Stimulated activated CD8-positive, alpha-beta memory T cell treated with anti-CD3 and anti-CD28 coated beads, Interleukin-12 subunit alpha, Interleukin-12 subunit beta, amount 100 ng/mL, for 24 hours (primary cell): ENCODE measurements at regions not wholly inside any gene's neighbourhood (a gene's known extent, or its start where the extent isn't known, plus 50 kb on each side); places are given as distances from the start of the nearest gene placed in this dataset.

Source experiments
- DNase-seq: peaks from one replicate; pipeline ENCODE4 v3.0.0-alpha.2; 2020; ENCODE audit errors: extremely low read depth

DNA sequence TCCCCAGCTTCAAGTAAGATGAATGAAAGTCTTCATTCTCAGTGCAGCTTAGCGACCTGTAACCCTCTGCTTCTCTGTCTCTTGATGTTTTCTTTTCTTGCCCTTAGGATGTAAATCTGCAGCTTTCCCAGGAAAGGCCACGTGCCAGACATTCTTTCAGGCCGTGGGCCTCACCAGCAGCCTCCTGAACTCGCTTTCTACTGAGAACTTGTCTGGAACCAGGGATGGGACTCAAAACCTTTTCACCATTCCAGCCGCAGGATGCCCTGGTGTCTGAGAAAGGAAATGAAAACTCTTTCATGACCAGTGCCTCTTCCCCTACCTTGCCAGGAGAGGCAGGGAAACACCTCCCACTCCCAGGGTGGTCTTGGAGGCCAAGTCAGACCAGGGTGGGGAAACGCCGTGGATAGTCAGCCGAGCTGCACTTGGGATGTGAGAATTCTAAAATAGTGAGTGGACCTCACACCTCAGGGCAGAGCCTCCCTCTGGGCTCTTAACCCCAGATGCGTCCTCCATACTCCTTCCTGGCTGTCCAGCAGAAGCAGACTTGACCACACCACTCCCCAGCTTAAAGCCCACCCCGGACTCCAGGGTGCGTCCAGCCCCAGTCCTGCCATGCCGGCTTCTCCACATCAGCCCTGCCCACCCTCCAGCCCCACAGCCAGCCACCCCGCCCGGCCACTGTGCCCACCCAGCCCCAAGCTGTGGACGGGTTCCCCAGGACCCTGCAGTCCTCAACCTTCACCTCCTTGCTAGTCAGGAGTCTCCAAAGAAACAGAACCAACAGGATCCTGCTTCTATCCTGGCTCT lies 115.5 kb downstream of the TWIST2 start:
- DNase-seq: no peak

DNA sequence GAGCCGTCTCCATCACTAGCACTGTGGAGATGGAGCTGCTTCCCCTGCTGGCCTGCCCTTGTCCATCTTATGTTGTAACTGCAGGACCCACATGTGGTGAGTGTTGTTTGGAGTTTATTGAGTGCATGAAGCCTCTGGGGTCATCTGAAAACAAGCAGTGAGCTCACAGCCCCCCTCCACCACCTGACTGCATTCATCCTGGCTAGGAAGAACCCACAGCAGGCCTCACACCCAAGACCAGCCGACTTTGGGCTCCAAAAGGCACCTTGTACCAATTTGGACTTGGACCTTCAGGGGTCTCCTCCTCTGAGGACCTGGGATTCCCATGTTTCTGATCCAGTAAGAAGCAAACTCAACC lies 116.1 kb downstream of the TWIST2 start:
- no peak for DNase-seq

DNA sequence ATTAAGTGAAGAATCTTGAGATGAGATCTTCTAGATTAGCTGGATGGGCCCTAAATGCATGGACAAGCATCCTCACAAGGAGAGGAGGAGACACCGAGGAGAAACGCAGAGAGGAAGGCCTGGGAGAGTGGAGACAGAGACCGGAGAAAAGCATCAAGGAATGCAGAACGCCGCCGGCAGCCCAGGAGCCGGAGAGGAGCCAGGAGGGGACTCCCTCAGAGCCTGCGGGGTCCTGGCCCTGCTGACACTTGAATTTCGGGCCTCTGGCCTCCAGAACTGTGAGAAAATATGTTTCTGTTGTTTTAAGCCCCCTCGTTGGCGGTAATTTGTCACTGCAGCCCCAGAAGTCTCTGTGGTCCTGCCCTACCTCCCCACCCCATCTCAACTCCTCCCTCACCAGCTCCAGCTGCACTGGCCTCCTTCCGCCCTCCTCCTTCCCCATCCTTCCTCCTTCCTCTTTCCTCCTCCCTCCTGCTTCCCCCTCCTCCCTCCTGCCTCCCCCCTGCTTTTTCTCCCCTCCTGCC lies 116.7 kb downstream of the TWIST2 start:
- no peak for DNase-seq

DNA sequence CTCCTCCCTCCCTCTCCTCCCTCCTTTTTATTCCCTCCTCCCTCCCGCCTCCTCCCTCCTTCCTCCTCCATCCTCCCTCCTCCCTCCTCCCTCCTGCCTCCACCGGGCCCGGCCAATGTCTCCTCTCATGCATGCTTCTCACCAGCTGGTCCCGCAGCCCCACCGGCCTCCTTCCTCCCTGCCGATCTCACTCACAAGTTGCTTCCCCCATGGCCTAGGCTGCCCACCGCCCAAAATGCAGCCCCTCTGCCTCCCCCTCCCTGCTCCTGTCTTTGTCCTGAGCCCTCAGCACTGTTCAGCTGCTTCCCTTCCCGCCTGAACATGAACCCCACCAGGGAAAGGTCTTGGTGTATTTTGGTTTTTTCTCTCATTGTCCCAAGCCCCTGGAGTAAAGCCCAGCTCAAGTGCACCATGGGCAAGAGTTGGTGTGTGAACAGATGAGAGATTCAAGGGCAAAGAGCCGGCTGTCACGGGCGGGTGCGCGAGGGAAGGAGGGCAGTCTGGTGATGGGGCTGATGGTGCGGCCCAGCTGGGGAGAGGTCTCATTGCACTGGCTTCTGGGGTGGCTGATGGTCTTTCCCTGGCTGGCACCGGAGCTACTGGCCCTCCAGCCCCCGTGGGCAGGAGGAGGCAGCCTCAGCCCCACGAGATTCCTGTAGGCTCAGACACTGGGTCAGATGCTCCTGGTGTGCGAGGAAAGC lies 117.6 kb downstream of the TWIST2 start:
- no peak for DNase-seq

DNA sequence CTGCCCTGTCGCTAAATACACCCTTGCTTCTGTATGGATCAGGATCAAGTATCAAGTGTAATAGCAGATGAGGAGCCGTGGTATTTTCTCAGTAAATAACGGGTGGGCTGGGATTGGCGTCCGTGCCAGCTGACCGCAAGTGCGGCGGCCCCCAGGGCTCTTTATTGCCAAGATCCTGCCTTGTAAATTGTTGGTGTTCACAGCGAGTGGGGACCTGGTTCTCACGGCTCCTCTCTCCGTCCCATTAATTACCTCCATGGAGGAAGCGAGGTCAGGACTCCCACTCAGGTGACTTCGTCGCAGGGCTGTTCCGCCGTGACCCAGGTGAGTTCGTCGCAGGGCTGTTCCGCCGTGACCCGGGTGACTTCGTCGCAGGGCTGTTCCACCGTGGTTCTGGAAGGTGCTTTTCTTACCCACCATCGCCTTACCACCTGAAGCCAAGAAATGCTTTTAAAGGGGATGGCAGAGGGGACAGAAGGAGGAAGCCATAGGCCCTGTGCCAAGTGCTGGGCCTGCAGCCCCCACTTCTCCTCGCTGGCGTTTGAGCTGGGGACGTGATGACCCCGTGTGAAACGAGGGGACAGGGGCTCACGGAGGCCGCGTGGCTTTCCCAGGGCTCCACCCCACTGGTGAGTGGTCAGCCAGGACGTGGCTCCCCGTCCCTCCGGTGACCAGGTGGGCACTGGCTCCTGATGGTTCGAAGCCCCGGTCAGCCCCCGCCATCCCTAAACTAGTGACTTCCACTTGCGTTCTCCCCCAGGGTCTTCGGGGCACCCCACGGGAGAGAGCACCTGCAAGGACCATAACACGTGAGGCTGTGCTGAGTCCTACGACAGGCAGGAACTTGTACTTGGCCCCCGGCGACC lies 118.4 kb downstream of the TWIST2 start:
- no peak for DNase-seq

DNA sequence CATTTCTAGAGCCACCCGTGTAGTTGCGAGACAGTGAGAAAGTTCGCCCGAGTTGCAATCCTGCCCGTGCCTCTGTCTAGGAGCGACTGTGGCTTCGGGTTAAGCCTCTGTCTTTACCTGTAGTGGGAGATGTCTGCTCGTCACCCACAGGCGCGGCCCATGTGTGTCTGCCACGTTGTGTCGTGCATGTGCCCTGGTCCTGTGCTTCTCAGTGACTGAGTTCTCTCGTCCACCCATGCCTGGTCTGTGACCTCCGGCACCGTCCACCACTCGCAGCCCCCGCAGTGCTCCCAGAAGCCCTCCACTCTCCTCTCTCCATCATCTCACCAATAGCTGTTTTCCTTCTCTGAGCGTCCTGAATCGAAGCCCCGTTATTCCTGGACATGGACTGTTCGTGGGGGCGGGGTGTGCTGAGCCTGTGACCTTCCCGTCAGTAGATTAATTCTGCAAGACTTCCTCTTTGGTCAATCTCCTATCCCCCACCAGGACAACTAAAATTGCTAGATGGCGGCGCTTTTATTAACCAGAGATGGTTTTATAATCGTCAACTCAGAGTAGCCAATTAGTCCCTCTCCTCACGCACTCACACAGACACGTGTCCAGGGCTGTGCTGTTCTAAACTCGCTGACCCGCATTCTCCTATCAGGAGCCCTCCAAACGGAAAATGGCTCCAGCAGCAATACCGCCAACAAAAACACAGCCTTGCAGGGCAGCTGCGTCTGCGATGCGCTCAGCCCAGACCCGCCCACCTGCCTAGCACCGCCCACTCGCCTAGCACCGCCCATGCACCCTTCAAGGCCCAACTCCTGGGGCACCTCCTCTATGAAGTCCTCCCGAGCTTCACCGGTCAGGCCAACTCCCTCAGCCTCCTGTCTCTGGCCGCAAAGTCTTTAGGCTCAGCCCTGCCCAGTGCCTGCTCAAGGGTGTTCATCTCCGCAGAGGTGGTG lies 119.4 kb downstream of the TWIST2 start:
- DNase-seq: no peak

DNA sequence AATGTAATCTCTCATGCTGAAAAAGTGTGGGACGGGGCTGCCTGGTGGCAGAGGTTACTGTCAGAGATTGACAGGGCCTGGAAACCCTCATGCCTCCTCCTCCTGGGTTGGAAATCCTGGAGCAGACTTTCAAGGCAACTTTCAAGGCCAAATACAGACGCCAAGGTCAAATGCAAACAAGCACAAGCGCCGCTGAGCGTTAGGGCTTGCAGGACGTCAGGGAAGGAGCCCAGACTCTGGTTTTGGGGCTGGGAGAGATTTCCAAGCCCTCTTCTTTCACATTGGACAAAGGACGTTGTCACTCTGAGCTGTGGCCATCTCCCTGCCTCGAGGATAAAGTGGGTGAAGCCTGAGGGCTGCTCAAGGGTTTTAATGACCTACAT lies 120.1 kb downstream of the TWIST2 start:
- DNase-seq: no peak

DNA sequence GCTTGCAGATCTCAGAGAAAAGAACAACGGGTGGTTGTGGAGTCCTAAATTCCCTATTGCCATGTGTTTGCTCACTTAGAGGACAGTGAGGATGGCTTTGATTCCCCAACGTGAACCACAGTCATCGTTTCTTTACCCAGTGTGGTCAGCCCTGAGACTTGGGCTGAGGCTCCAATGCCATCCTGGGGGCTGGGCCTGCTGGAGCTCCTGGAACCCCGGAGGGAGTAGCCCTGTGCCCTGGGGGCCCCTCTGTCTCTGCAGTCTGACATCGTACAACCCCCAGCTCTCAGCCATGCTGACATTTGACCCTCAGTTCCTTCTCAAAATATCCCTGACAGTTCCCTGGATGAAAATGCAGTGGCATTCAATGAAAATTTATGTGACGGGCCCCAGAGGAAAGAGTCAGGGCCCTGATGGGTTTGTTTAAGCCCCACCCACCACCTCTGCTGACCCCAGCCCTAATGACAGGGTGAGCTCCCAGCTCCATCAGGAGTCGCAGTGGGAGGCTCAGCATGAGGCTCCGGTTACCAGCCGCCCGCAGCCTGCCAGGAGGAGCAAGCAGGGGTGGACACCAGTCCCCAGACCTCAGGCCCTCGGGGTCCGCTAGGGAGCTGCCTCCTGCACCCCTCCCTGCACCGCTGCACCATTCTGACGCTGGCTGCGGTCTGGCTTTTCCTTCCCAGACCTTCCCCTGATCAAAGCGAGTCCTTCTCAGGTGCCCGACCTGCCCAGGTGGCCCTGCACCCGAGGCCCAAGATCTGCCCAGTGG lies 120.9 kb downstream of the TWIST2 start:
- DNase-seq: no peak

DNA sequence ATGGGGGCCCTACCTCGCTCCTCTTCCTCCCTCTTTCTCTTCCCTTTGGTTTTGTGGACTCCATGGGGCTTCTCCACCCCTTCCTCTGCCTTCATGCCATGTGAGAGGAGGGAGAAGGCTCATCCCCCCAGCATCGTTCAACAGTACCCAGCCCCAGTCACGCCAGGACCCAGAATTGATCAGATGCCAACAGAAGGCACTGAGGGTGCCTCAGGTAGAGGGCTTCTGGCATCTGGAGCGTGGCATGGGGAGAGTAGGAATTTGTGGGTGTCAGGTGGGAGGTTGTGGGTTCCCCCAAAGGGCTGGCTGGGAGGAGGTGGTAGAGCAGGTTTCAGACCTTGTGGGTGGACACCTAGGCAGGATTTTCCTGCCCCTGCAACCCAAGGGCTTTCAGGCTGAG lies 122.0 kb downstream of the TWIST2 start:
- DNase-seq: no peak

DNA sequence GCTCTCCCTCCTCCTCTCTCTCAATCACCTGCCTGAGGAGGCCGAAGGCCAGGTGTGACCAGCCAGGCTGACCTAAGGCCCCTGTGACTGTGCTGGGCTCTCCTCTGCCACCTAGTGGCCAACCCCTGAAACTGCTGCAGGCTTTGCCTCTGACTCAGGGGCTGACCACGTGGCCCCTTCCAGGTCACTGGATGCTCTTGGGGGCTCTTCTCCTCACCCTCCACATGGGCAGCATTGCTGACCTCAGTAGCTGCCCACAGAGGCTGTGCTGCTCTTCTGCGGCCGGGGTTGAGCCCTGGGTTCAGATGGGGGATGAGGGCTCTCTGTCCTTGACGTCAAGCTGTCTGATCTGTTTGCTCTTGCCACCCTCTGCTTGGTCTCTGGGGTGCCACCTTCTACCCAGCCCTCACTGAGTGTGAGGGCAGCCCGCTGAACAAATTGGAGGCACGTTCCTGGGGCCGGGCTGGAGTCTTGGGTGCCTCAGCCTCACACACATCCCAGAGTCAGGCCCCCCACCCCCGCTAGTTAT lies 122.7 kb downstream of the TWIST2 start:
- peak; percentile 3 for DNase-seq

DNA sequence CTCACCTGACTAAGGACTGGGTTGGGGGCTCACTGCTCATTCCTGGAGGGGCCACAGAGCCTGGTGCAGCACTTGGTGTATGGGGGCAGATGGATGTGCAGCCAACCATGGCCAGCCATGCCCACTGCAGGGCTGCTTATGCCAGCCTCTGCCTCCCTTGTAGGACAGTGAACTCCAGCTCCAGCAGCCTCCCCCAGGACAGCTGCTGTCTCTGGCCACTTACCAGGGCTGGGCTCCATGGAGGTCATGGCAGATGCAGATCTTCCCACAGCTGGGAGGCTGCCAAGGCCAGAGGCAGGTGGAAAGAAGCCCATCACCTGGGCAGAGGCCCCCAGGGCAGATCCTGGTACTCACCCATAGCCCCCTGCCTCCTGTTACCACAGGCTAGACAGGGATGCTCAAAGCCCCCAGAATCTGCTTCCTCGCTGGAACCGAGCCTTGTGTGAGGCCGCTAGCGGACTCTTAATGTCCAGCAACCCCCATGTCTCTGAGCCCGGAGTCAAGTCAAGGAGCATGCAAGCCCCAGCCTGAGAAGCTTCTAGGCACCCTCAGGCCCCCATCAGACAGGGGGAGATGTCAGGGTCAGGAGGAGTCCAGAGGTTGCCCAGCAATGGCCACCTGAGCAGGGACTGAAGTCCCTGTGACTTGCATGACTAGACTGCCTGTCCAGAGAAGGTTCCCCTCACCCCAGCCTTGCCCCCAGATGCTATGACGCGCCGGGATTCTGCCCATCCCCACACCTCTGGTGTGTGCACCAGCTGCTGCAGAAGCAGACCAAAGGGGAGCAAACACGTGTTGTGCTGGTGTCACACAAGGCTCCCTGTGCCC lies 123.6 kb downstream of the TWIST2 start:
- no peak for DNase-seq

DNA sequence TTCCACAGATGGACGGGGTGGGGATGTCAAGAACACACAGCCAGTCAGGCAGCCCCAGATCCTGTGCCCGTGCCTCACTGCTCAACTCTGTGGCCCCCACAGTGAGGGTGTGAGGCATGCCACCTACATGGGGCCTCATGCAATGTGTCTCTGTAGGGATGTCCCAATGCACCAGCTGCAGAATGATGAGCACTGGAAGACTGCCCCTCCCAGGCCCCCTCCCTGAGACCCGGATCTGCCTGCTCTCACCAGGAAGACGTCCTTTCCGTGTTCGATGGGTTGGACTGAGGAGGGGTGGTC lies 124.2 kb downstream of the TWIST2 start:
- DNase-seq: no peak

DNA sequence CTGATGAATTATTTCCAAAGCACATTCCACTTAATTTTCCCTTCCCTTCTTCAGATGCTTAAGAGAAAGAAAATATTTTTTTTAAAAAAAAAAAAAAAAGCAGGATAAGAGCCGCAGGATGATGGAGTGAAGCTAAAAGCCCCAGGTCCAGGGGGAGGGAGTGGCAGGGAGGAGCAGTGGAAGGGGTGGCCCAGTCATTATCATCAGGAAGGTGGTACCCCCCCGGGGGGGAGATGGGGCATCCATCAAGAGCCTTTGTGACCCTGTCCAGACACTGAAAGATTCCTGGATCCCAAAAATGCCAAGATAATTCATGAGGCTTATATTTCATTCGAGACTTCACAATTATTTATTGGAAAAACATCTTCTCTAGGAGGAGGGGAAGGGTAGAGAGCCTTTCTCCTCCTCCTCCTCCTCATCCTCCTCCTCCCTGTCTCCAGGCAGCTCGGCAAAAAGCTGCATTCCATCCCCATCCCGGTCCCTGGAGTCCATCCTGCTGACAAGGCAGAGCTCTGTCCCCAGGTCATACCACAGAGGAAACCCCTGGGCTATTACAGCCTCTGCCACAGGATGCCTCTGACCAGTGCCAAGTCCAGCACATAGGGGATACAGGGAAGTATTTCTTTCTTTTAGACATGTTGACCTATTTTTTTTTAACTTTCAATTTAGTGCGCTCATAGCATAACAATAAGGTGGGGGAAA lies 125.3 kb downstream of the TWIST2 start:
- no peak for DNase-seq

DNA sequence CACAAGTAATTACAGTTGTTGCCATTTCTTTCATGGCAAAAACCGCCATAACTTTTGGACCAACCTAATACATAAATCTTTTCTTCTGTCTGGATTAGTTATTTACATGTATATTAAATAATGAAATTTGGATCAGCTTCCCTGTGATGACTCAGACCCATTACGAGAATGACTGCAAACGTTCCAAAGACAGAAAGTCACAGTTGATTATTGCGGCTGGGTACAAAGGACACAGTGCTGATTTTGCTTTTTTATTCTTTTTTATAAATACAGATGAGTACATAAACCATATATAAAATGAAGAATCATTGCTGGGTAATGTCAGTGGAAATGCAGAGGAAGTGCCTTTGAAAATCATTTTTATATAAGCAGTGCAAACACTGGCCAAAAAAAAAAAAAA lies 126.2 kb downstream of the TWIST2 start:
- DNase-seq: no peak

DNA sequence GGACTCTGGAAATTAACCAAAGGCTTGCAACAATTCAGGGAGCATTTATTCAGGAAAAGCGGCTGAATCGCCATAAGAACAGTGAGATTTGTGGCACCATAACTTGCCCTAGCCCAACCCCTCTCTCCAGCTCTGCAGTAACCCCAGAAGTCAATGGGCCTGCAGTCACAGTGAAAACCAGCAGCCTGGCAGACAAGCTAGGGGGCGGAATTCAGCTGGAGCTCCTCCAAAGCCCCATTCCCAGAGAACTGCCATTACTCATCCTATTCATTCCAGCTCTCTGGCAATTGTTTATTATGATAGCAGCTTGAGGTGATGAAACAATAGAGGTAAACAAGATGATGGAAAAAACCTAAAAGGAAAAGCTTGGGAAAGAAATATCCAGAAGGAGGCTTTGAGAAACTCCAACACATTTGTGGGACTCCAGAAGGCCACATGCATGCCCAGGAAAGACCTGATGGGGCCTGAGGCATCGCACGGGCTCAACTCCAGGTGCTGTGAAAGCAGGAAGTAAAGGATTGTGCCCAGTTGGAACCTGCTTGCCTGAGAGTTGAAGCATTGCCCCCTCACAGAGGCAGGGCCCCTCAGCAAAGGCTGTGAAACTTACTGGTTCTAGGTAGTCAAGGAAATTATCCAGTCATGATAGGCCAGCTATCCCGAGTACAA lies 126.7 kb downstream of the TWIST2 start:
- no peak for DNase-seq

DNA sequence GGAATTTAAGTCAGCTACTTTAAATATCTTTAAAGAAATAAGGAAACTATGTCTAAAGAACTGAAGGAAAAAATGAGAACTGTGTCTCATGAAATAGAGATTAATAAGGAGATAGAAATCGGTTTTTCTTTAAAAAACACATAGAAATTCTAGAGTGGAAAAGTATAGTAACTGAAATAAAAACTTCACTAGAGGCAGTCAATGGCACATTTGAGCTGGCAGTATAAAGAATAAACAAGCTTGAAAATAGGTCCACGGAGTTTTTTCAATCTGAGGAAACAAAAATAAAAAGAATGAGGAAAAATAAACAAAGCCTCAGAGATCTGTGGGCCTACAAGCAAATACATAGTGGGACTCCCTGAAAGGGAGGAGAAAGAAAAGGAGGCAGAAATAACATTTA lies 127.5 kb downstream of the TWIST2 start:
- DNase-seq: no peak

DNA sequence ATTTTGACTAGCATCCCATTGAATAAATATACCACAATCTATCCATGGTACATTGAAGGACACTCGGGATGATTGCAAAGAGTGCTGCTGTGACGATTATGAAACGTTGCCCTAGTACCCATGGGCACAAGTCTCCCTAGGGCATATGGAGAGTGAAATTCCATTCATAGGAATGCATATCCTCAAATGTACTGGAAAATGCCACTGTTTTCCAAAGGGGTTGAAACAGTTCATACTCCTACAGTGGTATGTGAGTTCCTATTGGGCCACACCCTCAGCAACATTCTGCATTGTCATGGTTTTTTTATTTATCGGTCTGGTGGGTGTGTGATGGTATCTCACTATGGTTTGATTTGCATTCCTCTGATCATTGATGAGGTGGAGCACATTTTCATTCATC lies 130.6 kb downstream of the TWIST2 start:
- DNase-seq: no peak

DNA sequence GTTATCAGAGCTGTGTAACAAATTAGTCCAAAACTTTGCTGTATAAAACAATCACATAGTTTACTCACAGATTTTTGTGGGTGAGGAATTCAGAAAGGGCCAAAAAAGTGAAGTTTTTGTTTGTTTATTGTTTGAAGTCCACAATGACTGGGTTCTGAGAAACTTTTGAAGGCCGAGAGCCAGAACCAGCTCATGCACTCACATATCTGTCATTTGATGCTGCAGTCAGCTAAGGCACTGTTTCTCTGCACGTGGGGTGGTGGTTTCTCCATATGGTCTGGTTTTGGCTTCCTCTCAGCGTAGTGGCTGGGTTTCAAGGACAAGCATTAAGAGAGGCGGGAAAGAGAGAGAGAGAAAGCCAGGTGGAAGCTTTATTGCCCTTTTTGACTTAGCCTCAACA lies 131.8 kb downstream of the TWIST2 start:
- no peak for DNase-seq
